ENCODE measurements at regions not wholly inside any gene's neighbourhood (a gene's known extent, or its start where the extent isn't known, plus 50 kb on each side); places are given as distances from the start of the nearest gene placed in this dataset.

- no peak for DNase-seq
Observed at GRCh38 chr4:121277194-121278105, 103.4 kb downstream of the QRFPR start.

GRCh38 chr4:121273191-121273590 is 107.6 kb downstream of the QRFPR start:
- DNase-seq = no peak

- no peak for DNase-seq
Observed at GRCh38 chr4:121272526-121272925, 108.3 kb downstream of the QRFPR start.

- no peak for DNase-seq
Observed at GRCh38 chr4:121270389-121270788, 106.3 kb upstream of the TNIP3 start.

GRCh38 chr4:121269001-121269400 is 104.9 kb upstream of the TNIP3 start:
- no peak for DNase-seq

GRCh38 chr4:121266982-121267381 is 102.9 kb upstream of the TNIP3 start:
- no peak for DNase-seq

- peak; percentile 28 for DNase-seq
Observed at GRCh38 chr4:121256887-121257466, 92.9 kb upstream of the TNIP3 start.

- peak; percentile 67 for DNase-seq
Observed at GRCh38 chr4:121255986-121256750, 92.0 kb upstream of the TNIP3 start.

- no peak for DNase-seq
Observed at GRCh38 chr4:121253961-121254360, 89.8 kb upstream of the TNIP3 start.

- DNase-seq = peak; percentile 72
Observed at GRCh38 chr4:121252224-121252806, 88.2 kb upstream of the TNIP3 start.

GRCh38 chr4:121248747-121249146 is 84.6 kb upstream of the TNIP3 start:
- DNase-seq = no peak

GRCh38 chr4:121246698-121247097 is 82.6 kb upstream of the TNIP3 start:
- DNase-seq = no peak

GRCh38 chr4:121243485-121243884 is 79.4 kb upstream of the TNIP3 start:
- peak; percentile 47 for DNase-seq

GRCh38 chr4:121242188-121242750 is 78.1 kb upstream of the TNIP3 start:
- DNase-seq = no peak

- DNase-seq = no peak
Observed at GRCh38 chr4:121239951-121240350, 75.8 kb upstream of the TNIP3 start.

- no peak for DNase-seq
Observed at GRCh38 chr4:121238461-121238860, 74.3 kb upstream of the TNIP3 start.

- DNase-seq = no peak
Observed at GRCh38 chr4:121237069-121237399, 72.9 kb upstream of the TNIP3 start.

GRCh38 chr4:121236353-121237068 is 72.4 kb upstream of the TNIP3 start:
- no peak for DNase-seq

GRCh38 chr4:121233982-121234381 is 69.9 kb upstream of the TNIP3 start:
- no peak for DNase-seq

GRCh38 chr4:121229993-121230392 is 65.9 kb upstream of the TNIP3 start:
- DNase-seq = no peak

- DNase-seq = no peak
Observed at GRCh38 chr4:121228848-121229247, 64.7 kb upstream of the TNIP3 start.

- DNase-seq = no peak
Observed at GRCh38 chr4:121227341-121227792, 63.2 kb upstream of the TNIP3 start.
